Endodermal cell (in vitro differentiated cells): ENCODE measurements at regions not wholly inside any gene's neighbourhood (a gene's known extent, or its start where the extent isn't known, plus 50 kb on each side); places are given as distances from the start of the nearest gene placed in this dataset.

Source experiments
- DNase-seq: peaks from one replicate; pipeline ENCODE4 v3.0.0-alpha.2; 2017
- H3K27ac ChIP-seq: 2 replicates; pipeline ENCODE4 v1.5.1; 2013; ENCODE audit warnings: mild to moderate bottlenecking, low read depth, low read length, moderate library complexity
- H3K27me3 ChIP-seq: 2 replicates; pipeline ENCODE4 v1.6.1; 2013; ENCODE audit warnings: mild to moderate bottlenecking, low read length, moderate library complexity; ENCODE audit not compliant: insufficient read depth, control insufficient read depth, poor library complexity, severe bottlenecking
- H3K36me3 ChIP-seq: 2 replicates; pipeline ENCODE4 v1.7.0; 2013; ENCODE audit warnings: mild to moderate bottlenecking, low read length, moderate library complexity; ENCODE audit not compliant: control insufficient read depth, insufficient read depth
- H3K4me1 ChIP-seq: one replicate; pipeline ENCODE4 v1.7.0; 2013; ENCODE audit warnings: low read length; ENCODE audit not compliant: control insufficient read depth, insufficient read depth
- H3K4me3 ChIP-seq: 2 replicates; pipeline ENCODE4 v1.5.1; 2013; ENCODE audit warnings: mild to moderate bottlenecking, low read length, moderate library complexity
- H3K9ac ChIP-seq: 2 replicates; pipeline ENCODE4 v1.6.1; 2013; ENCODE audit warnings: mild to moderate bottlenecking, low read length, moderate library complexity; ENCODE audit not compliant: poor library complexity, severe bottlenecking; ENCODE audit errors: extremely low read depth
- H3K9me3 ChIP-seq: 2 replicates; pipeline ENCODE4 v1.6.1; 2013; ENCODE audit warnings: mild to moderate bottlenecking, low read length, moderate library complexity; ENCODE audit not compliant: control insufficient read depth
- H3K27ac Mint-ChIP-seq: 2 replicates; pipeline ENCODE4 v1.8.0; 2020; ENCODE audit warnings: mixed read lengths
- H3K27me3 Mint-ChIP-seq: 2 replicates; pipeline ENCODE4 v1.8.0; 2021; ENCODE audit warnings: mild to moderate bottlenecking, mixed read lengths; ENCODE audit not compliant: insufficient read depth
- H3K36me3 Mint-ChIP-seq: 2 replicates; pipeline ENCODE4 v1.8.0; 2020; ENCODE audit warnings: low read depth, mixed read lengths
- H3K4me1 Mint-ChIP-seq: 2 replicates; pipeline ENCODE4 v1.8.0; 2020; ENCODE audit warnings: mixed read lengths
- H3K4me3 Mint-ChIP-seq: 2 replicates; pipeline ENCODE4 v1.8.0; 2020; ENCODE audit warnings: mild to moderate bottlenecking, moderate library complexity, mixed read lengths
- H3K9me3 Mint-ChIP-seq: 2 replicates; pipeline ENCODE4 v1.8.0; 2020; ENCODE audit warnings: mild to moderate bottlenecking, mixed read lengths
- WGBS, 2 experiments: methylation state at CpG; one replicate each; pipeline versions ENCODE4 v1.1.5 to v1.1.7; 2013; ENCODE audit warnings: missing lambda C conversion rate in 2 of 2, mixed read lengths in 1 of 2; ENCODE audit not compliant: insufficient coverage in 1 of 2, insufficient read length in 1 of 2; 5-methylcytosine and 5-hydroxymethylcytosine counted together
- TF ChIP-seq, protein P1 (sequence below): fragments of 200-600 bp; sonication (generic); conservative IDR thresholded peaks from 2 replicates; pipeline ENCODE4 v1.5.0; 2021; ENCODE audit warnings: antibody characterized with exemption, mild to moderate bottlenecking

DNA sequence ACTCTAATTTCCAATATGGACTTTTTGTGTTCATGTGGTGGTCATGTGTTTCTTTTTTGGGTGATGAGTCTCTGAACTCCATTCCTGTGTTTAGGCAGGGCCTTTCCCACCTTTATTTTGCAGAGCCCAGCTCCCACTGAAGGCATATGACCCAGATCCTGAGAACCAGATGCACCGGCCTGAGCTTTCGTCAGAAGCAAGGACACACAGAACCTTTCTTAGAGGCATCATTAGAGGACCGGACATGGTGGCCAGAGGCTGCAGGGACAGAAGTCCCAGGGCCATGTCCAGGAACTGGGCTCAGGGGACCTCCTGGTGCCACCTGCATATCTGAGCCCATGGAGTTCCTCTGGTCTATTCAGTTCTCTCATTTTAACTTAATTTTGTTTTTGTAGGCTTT is 200.9 kb upstream of the ZNF32 start:
- Histone ChIP-seq H3K4me1 (no peaks in the 10 kb centered on the region), H3K4me3 (no peak overlapping the region), H3K9ac (no peak overlapping the region), H3K27me3 (no peaks in the 10 kb centered on the region), H3K36me3 (no peaks in the 10 kb centered on the region), H3K9me3 (no peaks in the 10 kb centered on the region), H3K27ac (no peak overlapping the region)
- TF ChIP-seq, protein P1, sequence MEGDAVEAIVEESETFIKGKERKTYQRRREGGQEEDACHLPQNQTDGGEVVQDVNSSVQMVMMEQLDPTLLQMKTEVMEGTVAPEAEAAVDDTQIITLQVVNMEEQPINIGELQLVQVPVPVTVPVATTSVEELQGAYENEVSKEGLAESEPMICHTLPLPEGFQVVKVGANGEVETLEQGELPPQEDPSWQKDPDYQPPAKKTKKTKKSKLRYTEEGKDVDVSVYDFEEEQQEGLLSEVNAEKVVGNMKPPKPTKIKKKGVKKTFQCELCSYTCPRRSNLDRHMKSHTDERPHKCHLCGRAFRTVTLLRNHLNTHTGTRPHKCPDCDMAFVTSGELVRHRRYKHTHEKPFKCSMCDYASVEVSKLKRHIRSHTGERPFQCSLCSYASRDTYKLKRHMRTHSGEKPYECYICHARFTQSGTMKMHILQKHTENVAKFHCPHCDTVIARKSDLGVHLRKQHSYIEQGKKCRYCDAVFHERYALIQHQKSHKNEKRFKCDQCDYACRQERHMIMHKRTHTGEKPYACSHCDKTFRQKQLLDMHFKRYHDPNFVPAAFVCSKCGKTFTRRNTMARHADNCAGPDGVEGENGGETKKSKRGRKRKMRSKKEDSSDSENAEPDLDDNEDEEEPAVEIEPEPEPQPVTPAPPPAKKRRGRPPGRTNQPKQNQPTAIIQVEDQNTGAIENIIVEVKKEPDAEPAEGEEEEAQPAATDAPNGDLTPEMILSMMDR: no peak
- Mint-ChIP-seq H3K36me3 (no peaks in the 10 kb centered on the region), H3K9me3 (no peaks in the 10 kb centered on the region), H3K4me1 (no peaks in the 10 kb centered on the region), H3K27me3 (no peaks in the 10 kb centered on the region), H3K4me3 (no peak overlapping the region), H3K27ac (no peak overlapping the region)
- 94 to 95% methylated on average over 3 of the region's 3 CpGs for WGBS, 2 experiments
- peak; percentile 10 for DNase-seq

DNA sequence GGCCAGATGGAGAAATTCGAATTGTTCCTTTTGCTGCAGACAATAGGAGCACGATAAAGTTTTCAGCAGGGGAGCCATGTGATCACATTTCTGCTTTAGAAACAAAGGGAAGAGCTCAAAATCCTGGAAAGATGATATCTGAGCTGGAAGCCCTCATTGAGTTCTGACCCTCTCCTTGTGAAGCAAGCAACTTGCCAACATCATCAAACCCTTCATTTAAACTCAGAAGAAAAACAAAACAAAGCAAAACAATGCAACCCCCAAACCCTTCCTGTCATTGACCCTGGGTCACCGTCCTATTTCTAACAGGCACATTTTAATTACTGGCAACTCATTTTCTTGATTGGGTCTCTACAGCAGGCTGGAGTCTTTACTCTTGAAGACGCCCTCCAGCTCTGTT is 198.3 kb upstream of the ZNF32 start:
- Histone ChIP-seq H3K4me3 (no peak overlapping the region), H3K9ac (no peak overlapping the region), H3K9me3 (no peaks in the 10 kb centered on the region), H3K27me3 (no peaks in the 10 kb centered on the region), H3K36me3 (no peaks in the 10 kb centered on the region), H3K27ac (no peak overlapping the region), H3K4me1 (no peaks in the 10 kb centered on the region)
- Mint-ChIP-seq H3K27me3 (no peaks in the 10 kb centered on the region), H3K4me1 (peaks cover 2% of the 10 kb centered on the region), H3K4me3 (no peak overlapping the region), H3K36me3 (no peaks in the 10 kb centered on the region), H3K27ac (no peak overlapping the region), H3K9me3 (no peaks in the 10 kb centered on the region)
- no peak for DNase-seq
- WGBS, 2 experiments: 83 to 87% methylated on average over 3 to 4 of the region's 4 CpGs
- TF ChIP-seq, protein P1: no peak

DNA sequence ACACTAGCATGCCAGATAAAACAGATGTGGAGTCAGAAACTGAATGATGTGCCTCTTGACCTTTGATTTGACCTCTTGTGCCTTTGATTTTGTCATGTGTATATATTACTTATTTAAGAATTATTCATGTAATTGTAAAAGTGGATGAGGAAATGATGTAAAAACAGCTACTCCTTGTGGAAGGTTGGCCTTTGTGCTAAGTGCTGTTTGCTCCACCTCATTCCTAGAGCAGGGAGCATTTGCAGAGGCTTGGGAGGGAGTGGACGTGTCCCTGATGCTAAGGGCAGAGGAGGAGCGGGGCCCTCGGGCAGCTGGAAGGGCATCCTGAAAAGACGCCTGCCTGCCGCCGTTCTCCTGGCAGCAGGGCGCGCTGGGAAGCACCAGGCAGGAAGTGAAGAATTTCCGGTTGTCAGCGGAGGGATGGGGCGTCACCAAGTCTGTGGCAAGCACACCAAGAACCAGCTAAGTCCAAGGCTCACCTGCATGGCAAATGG is 197.6 kb upstream of the ZNF32 start:
- no peak overlapping the region for H3K27ac Mint-ChIP-seq
- no peaks in the 10 kb centered on the region for H3K36me3 Mint-ChIP-seq
- H3K4me3 ChIP-seq: no peak overlapping the region
- WGBS, 2 experiments: 89 to 91% methylated on average over 10 to 11 of the region's 11 CpGs
- H3K27me3 Mint-ChIP-seq: no peaks in the 10 kb centered on the region
- TF ChIP-seq, protein P1: no peak
- no peaks in the 10 kb centered on the region for H3K36me3 ChIP-seq
- H3K27me3 ChIP-seq: no peaks in the 10 kb centered on the region
- no peak overlapping the region for H3K9ac ChIP-seq
- H3K4me1 Mint-ChIP-seq: peaks cover 2% of the 10 kb centered on the region
- H3K4me1 ChIP-seq: no peaks in the 10 kb centered on the region
- H3K9me3 ChIP-seq: no peaks in the 10 kb centered on the region
- H3K4me3 Mint-ChIP-seq: no peak overlapping the region
- peak; percentile 50 for DNase-seq
- H3K9me3 Mint-ChIP-seq: no peaks in the 10 kb centered on the region
- no peak overlapping the region for H3K27ac ChIP-seq
